Fibroblast of peridontal ligament (primary cell): ENCODE measurements at regions not wholly inside any gene's neighbourhood (a gene's known extent, or its start where the extent isn't known, plus 50 kb on each side); places are given as distances from the start of the nearest gene placed in this dataset.

Experiments
- DNase-seq: peaks from one replicate; pipeline ENCODE4 v3.0.0-alpha.2; 2010; ENCODE audit errors: extremely low read depth

DNA sequence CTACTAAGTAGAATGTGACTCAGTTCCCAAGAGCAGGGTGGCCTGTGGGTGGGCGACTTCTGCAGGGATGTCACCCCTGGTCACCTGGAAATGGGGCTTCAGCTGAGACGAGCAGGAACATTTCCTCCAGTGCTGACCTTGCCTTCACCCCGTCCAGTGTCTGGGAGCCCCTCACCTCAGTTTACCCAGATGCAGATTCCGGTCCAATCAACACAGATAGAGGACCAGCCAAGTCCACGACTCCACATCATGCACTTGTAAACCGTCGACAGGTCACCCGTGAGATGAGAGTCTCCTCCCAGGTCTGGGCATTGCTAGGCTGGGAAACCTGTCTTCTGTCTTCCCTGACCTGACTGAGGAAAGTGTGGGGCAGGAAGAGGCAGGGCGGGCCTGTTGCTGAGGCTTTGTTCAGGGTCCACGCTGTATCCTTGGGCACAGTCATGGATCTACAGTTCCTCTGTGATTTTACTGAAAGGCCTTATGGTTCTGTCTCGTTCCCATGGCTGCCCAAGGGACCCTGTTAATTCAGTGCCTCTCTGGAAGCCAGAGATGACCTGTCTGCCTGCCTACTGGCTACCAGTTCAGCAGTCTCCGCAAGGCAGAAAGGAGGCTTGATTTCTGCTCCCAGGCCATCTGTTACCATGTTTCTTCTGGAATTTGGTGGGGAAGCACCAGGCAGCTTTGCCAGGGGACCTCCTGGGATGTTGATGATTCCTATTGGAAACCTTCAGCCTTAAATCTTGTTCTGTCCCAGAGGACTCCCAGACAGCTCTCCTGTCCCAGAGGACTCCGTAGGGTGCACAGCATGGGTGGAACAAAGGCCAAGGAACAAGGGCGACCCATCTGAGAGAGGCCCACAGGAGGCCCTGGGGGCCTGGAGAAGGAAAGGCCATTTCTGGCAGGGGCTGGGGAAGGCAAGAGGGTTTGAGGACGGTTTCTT lies 288.5 kb upstream of the RTL1 start:
- no peak for DNase-seq

DNA sequence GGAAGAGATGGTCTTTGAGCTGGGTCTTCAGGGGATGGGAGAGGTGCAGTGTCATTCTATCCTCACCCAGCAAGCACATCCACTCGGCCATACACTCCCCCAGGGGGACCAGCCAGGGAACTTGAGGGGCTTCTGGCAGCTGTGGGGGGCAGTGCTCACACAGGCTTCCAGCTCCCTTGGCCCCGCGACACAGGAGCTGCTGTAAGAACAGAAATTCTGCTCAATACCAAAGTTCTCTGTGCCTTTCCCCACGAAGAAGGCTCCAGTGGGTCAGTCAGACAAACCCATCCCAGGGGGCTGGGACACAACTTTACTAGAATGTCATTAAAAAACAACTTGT lies 289.1 kb upstream of the RTL1 start:
- DNase-seq = no peak

DNA sequence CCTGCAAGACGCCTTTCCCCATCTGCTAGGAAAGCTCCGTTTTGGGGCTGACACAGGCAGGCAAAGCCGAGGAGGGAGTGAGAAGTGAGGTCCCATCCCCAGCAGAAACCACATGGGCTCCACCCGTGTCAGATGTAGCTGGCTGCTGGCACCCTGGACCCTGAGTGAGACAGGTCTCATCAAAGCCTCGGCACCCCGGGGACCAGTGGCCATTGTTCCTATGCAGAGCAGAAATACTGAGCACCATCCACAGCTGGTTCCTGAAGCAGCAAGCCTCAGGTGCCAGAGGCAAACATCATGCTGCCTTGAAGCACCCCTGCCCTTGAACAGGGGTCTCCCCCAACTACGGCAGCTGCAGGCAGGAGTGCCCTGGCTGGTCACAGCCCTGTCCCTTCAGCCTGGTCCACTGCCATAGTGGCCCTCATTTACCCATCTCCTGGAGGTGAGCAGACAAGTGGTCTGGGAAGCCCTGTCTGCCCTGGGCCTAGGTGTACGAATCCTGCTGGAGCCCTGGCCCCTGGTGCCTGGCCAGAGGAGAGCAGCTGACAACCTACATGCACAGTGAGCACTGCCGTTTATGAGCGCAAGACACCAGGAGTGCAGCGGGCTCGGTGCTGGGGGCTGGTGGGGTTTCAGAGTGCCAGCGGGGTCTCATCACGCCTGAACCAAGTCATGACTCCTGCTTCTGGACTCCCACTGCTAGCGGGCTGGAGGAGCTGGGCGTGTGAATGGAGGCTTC lies 289.8 kb upstream of the RTL1 start:
- DNase-seq = no peak

DNA sequence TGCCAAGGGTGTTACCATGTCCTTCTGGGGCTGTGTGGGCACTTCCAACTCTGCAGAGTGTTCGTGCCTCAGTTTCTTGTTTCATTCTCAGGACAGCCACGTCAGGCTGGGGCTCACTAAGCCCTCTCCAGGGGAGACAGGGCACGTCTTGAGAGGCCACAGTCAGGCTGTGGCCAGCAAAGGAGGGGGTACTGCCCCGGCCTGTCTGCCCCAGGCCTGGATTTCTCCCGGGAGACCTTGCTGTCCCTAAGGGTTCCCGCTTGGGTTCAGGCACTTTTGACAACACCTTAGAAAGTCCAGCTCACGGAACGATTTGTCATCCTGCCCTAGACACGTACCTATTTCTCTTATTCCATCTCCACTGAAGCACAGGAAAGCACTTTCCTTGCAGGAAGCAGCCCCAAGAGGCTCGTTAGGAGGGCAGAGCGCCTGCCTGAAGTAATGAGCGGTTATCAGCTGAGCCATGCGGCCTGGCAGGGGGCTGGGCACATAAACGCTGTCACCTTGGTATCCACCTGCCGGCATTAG lies 290.4 kb upstream of the RTL1 start:
- DNase-seq = no peak

DNA sequence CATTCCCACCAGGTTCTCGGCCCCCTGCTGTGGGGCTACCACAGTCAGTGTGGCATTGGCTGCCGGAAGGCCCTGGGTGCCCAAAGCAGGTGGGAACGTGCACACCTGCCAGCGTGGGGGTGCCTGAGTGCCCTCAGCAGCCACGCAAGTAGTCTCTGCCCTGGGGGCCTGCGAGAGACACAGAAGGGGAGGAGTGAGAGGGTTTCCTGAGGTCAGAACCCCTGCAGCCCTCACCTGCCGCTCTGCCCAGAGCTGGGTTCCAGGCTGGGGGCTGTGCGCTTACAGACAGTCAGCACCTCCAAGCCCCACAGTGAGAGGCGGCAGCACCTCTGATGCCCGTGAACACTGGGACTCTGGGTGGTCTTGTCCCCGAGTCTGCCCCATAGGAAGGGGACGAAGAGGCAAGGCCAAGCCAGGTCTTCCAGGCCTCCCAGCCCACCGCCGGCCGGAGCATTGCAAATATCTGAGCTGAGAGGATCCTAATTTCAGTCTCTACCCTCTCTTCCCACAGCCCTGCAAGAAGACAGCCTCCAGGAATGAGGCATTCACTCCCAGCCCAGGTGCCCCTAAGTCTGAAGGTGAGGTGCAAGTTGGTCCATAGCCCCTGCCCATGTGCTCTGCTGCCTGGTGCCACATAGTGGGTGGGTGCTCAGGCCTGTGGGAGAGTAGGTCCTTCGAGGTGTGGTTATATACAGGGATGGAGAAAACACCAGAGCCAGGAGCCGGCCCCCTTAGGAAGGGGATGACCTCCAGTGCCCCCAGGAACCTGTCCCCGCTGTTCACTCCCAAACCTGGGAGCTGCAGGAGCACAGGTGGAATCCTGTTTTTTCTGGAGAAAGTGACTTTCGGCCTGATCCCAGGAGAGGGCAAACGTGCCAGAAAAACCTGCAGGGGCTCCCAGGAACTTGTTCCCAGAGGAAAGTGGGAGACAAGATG lies 291.1 kb upstream of the RTL1 start:
- no peak for DNase-seq

DNA sequence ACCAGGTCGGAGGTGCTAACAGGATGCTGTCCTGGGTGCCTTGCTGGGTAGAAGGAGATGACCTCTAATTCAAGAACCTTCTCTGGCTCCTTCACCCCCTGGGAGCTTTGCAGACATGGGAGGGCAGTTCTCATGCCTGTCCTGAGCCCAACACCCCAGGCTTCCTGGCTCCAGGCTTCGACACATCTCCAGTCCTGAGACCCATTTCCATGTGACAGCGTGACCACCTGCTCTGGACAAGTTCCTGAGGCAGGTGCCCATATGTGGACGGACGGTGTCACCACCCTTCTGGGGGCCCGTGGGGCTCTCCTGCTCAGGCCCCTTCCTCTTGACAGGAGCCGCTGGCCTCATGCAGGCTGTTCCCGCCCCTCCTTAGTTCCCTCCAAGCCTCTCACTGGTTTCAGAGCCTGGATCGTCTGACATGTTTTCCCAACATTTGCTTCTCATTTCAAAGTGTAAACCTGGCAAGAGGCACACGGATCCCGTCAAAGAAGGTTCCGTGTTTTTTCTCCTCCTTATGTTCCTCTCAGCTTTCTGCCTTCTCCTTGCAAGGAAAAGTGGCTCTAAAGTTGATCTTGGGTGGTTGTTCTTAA lies 291.9 kb upstream of the RTL1 start:
- peak; percentile 3 for DNase-seq

DNA sequence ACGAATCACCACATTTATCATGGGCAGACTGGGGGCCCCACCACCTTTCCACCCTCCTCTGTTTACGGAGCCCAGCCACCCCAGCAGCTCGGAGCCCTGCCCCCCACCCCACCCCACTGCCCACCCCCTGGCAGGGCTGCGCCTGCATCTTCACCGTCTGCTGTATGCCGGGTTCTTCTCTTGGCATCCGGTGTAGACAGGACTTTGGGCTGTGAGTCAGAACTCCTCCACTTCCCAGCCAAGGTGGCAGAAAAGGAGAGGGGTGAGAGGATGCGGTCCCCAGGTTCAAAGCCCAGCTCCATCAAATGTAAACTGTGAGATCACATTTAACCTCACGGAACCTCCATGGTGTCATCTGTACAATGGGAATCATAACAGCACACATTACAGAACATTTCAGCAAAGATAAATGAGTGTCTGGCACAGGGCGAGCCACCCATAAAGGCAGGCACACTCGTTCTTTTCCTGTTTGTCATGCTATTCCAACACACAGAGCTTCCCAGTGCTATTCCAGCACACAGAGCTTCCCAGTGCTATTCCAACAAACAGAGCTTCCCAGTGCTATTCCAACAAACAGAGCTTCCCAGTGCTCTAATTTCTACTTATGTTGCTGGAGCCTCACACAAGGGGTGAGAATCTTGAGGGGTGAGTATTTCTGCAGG lies 292.7 kb upstream of the RTL1 start:
- no peak for DNase-seq

DNA sequence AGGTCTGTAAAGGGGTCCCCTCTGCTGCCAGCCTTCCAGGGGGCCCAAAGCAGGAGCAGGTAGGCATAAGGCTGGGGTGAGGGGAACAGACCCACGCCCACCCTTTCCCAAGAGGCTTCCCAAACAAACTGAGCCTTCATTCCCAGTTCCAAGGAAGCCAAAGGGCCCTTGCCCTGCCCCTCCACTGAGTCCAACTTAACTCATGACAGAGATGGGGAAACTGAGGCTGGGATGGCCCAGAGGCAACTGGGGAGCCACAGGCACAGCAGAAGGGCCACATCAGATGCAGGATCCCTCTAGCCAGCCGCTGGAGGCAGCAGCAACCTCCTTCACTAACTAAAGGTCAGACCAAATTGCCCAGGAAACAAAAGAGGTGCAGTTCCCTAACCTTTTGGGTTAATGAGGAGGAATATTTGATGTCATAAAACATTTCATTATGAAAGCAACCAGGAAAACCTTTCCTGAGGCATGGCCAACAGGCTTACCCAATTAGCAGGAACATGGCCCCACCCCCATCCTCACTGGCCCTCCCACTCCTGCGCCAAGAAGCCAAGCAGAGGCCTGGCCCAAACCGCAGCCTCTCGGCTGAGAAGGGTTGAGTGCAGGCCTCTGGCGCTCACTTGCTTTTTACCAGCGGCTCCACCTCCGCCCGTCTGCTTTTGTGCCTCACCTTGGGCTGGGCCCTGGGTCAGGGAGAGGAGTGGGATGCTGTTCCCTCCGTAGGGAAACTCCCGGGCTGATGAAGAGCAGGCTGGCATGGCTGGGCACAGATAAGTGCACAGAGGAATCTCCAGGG lies 293.5 kb upstream of the RTL1 start:
- no peak for DNase-seq

DNA sequence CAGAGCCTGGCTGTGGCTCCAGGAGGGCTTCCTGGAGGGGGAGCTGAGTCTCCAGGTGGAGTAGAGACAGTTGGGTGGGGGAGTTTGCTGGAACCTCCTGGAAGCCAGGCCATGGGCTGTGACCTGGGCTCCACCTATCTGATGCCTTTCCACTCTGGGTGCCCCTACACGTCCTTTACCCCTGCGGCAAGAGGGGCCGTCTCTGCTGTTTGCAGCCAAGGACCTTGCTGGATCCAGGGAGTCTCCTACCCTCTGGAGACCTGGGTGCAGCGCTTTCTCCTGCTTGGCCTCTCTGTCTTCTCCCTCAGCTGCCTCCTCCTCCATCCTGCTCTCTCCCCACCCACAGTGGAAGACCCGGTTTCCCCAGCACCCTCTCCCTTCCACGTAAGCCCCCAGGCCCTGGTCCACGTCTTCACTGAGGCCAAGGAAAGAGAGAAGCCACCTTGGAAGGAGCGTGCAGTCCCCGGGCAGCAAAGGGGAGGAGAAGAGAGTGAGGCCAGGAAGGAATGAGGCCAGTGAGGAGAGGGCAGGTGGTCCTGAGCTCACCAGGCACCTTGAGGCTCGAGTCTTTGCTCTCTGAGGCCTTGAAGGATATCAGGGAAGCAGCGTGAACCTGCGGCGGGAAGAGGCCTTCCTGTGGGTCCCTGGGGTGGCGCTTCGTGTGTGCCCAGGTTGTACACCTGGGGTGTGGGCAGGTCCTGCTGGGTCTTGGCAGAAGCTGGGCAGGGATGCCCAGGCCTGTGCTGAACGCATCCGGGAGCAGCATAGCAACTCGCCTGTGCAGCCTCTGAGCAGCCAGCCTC lies 294.3 kb upstream of the RTL1 start:
- no peak for DNase-seq

DNA sequence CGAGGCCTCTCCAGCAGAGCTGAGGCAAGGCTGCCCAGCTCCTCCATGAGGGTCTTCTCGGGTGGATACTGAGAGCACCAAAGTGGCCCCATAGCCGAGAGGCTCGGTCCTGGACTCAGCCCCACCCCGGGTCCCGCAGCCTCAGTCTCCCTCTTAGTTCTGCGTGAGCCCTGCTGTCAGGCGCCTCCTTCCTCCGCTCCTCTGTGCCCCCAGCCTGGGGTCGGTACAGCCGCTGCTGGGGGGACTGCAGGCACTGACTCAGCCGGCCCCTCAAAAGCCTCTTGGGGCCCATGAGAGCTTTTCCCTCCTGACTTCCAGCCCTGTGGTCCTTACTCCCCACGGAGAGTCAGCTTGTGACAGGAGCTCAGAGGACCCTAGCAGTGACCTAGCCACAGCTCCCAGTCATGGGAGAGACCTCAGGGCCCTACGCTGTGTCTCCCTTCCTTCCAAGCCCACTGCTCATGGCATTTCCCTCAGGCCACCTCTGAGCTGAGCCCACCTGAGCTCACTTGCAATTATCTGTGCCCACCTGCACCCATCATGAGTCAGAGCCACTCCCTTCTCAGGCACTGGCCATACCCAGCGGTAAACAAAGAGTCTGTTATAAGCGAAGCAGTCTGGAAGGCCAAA lies 295.0 kb upstream of the RTL1 start:
- DNase-seq = no peak

DNA sequence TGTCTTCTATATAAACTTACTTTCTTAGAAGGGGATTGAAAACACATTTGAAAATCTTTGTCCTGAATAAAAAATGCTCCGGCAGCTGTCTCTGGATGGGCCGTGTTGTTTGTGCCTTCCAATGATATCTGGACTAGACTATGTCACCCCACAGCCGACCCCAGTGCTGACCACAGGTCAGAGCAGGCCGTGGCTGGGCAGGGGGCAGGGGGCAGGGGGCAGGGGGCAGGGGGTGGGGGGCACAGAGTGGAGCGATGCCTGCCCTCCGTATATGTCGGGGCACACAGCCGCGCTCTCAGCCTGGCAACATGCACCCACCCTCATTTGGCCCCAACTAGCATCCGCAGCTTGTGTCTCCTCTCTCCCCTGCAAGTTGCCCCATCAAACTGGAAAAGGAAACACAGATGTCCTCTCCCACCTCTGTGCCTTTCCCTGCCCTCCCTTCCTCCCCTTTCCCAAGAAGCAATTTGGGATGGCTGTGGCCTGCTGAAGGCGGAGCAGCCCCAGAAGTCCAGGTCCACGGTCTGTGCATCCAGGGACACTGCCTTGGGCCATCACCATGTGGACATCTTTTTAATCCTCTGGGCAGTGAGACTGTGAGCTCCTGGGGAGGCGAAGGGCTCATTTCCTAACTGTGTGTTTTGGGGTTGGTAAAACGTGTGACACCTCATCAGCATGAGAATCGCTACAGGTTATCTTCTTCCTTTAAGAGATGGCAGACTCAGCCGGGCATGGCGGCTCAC lies 295.7 kb upstream of the RTL1 start:
- no peak for DNase-seq

DNA sequence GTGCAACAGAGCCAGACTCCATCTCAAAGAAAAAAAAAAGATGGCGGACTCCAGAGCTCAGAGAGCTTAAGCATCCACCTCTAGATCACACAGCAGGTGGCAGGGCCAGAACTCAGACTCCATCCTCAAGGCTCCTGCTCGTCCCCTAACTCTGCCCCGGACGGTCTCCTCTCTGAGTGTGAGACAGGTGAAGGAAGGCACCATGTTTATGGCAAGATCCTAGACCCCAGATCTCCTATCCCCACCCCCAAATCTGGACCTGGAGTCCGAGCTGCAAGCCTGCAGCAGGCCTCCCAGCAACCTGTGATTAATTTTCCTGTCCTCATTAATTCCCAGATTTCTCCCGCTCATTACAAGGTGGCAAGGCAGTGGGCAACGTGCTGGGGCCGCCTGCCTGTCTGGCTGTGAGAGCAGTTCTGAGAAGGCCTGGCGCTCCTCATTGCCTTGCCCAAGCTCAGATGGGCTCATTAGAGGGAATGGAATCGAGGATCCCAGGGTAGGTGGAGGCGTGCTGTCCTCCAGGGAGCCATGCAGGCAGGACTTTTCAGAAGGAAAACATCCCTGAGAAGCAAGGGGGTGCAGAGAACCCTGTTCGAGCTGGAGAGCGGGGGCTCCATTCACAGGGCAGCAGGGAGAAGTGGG lies 296.6 kb upstream of the RTL1 start:
- no peak for DNase-seq

DNA sequence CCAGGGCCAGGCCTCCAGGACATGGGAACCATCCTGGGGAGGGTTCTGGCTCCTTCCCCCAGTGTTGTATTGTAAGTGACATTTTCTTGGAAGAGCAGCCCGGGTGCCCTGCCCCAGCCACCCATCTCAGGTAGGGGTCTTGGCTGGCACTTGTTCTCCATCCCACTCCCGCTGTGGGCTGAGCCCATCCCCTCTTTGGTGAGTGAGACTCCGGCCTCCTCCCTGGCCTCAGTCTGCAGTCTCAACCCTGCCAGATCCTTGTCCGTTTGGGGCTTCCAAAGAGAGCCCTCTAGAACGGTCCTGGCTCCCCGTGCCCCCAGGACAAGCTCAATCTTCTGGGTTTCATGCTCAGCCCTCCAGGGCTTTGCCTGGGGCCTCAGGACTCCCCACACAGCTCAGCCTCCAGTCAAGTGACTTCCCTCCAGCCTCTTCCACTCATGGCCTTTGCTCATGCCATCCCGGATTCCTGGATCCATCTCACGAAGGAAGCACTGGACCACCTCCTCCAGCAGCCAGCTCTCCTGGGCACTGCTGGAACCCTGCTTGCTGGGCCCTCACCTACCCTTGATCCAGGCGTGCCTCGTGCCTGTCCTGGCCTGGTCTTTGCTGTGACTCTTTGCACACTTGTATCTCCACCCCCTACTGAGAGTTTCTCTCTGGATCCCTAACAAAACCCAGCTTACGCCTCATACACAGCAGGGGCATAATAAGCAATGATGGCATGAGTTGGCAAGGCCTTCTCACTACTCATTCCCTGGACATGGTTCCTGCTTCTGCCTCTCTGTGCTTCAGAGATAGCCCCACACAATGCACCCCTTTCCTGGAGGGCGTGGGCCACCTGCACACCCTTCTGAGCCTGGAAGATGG lies 297.4 kb upstream of the RTL1 start:
- no peak for DNase-seq

DNA sequence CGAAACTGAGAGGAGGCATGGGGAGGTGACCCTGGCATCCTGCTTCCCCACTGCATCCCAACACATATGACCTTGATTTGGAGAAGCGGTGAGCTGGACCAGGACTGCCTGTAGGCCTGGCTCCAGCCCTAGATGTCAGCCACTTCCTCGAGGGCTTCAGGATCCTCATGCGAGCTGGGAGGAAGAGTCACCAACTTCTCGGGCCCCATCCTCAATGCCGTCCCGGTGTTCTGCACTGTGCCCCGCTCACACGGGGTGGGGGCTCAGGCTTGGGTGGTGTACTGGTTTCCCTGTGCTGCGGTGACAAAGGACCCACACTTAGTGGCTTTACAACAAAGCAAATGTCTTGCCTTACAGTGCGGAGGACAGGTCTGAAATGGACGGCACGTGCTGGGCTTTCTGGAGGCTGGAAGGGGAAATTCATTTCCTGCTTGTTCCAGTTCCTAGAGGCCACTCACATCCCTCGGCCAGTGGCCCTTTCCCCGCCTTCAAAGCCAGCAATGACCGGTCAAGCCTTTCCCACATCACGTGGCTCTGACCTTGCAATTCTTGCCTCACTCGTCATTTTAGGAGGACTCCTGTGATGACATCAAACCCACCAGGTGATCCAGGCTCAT lies 298.1 kb upstream of the RTL1 start:
- no peak for DNase-seq

DNA sequence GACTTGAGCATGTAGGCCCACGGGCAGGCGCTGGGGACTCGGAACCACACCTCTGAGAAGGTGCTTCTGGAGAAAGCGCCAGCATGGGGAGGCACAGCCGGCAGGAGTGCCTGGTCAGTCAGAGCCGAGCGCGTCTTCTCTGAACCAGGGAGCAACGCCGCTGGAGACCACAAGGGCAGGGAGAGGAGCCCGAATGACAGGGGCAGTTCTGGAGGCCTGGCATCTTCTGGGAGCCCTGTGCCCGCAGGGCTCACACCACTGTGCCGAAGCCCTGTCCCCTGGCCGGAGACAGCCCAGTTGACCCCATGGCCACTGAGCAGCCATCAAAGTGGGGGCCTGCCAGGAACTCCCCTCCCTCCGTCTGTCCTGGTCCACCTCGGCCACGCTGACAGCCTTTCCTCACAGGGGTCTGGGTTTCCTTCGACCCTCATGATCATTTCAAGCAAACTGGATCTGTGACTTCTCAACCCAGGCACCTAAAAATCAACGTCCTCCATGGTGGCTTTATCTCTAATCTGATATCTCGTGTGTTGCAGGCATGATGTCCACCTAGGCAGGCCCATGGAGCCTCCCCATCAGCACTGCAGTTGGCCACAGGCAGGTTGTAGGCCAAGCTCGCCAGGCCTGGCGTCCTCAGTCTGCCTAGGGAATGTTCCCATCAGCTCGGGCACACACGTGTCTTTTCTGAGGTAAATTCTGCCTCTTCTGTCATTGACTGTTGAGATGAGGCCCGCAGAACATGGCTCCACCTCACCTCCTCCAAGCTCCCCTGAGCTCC lies 299.3 kb upstream of the RTL1 start:
- no peak for DNase-seq
